GM23338 (cell line): ENCODE measurements at regions not wholly inside any gene's neighbourhood (a gene's known extent, or its start where the extent isn't known, plus 50 kb on each side); places are given as distances from the start of the nearest gene placed in this dataset.

Experiments used
- CREB1 ChIP-seq: fragments of 250-450 bp; sonication (Bioruptor Pico); IDR thresholded peaks from 2 replicates; pipeline ENCODE4 v1.5.0; 2020; ENCODE audit warnings: low read depth, mild to moderate bottlenecking, moderate library complexity
- ETS1 ChIP-seq: IDR thresholded peaks from 2 replicates; pipeline ENCODE4 v1.6.1; 2016; ENCODE audit warnings: antibody characterized with exemption
- EZH2 ChIP-seq: fragments of 200-600 bp; sonication (generic); IDR thresholded peaks from one replicate; pipeline ENCODE4 v1.8.0; 2017; ENCODE audit warnings: antibody characterized with exemption, mild to moderate bottlenecking, low read depth; ENCODE audit not compliant: unreplicated experiment
- TF ChIP-seq, protein P1 (sequence below), 2 experiments: fragments of 200-600 bp in 1 of 2; sonication (generic) in 1 of 2; conservative IDR thresholded peaks; 2 replicates each; pipeline versions ENCODE4 v1.5.1 to v1.6.1; 2016 to 2017; ENCODE audit warnings: antibody characterized with exemption in 2 of 2, low read depth in 2 of 2, mild to moderate bottlenecking in 2 of 2, moderate library complexity in 1 of 2
- TF ChIP-seq, protein P2 (sequence below): IDR thresholded peaks from one replicate; pipeline ENCODE4 v1.6.1; 2018; ENCODE audit warnings: antibody characterized with exemption; ENCODE audit not compliant: unreplicated experiment

- no peak for TF ChIP-seq ETS1
- TF ChIP-seq EZH2, result no peak
- TF ChIP-seq, protein P1, sequence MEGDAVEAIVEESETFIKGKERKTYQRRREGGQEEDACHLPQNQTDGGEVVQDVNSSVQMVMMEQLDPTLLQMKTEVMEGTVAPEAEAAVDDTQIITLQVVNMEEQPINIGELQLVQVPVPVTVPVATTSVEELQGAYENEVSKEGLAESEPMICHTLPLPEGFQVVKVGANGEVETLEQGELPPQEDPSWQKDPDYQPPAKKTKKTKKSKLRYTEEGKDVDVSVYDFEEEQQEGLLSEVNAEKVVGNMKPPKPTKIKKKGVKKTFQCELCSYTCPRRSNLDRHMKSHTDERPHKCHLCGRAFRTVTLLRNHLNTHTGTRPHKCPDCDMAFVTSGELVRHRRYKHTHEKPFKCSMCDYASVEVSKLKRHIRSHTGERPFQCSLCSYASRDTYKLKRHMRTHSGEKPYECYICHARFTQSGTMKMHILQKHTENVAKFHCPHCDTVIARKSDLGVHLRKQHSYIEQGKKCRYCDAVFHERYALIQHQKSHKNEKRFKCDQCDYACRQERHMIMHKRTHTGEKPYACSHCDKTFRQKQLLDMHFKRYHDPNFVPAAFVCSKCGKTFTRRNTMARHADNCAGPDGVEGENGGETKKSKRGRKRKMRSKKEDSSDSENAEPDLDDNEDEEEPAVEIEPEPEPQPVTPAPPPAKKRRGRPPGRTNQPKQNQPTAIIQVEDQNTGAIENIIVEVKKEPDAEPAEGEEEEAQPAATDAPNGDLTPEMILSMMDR (conservative IDR thresholded peaks at IDR 0.05; ENCODE audit: low read depth in 2 of 2), result no peak
- TF ChIP-seq, protein P2, sequence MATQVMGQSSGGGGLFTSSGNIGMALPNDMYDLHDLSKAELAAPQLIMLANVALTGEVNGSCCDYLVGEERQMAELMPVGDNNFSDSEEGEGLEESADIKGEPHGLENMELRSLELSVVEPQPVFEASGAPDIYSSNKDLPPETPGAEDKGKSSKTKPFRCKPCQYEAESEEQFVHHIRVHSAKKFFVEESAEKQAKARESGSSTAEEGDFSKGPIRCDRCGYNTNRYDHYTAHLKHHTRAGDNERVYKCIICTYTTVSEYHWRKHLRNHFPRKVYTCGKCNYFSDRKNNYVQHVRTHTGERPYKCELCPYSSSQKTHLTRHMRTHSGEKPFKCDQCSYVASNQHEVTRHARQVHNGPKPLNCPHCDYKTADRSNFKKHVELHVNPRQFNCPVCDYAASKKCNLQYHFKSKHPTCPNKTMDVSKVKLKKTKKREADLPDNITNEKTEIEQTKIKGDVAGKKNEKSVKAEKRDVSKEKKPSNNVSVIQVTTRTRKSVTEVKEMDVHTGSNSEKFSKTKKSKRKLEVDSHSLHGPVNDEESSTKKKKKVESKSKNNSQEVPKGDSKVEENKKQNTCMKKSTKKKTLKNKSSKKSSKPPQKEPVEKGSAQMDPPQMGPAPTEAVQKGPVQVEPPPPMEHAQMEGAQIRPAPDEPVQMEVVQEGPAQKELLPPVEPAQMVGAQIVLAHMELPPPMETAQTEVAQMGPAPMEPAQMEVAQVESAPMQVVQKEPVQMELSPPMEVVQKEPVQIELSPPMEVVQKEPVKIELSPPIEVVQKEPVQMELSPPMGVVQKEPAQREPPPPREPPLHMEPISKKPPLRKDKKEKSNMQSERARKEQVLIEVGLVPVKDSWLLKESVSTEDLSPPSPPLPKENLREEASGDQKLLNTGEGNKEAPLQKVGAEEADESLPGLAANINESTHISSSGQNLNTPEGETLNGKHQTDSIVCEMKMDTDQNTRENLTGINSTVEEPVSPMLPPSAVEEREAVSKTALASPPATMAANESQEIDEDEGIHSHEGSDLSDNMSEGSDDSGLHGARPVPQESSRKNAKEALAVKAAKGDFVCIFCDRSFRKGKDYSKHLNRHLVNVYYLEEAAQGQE, result no peak
- TF ChIP-seq CREB1, result no peak
Measured at GRCh38 chr18:51543658-51544155, 346.2 kb upstream of the MEX3C start.
